ENCODE measurements at regions not wholly inside any gene's neighbourhood (a gene's known extent, or its start where the extent isn't known, plus 50 kb on each side); places are given as distances from the start of the nearest gene placed in this dataset.

GRCh38 chr1:104018922-104019674, 269.4 kb downstream of the AMY1C start:
- Histone ChIP-seq H3K9me3 (replicated peaks; ENCODE audit: control insufficient read depth, insufficient read depth, low read length) (peaks cover 7% of the 10 kb centered on the region), H3K27ac (ENCODE audit: insufficient read depth, low read depth, low read length) (no peak overlapping the region), H2AFZ (ENCODE audit: low read depth, low read length) (no peak overlapping the region), H3K4me2 (ENCODE audit: insufficient read depth, low read length) (no peak overlapping the region), H3K9ac (replicated peaks; ENCODE audit: extremely low read depth, insufficient read depth, low read length) (no peak overlapping the region), H3K36me3 (ENCODE audit: control insufficient read depth in 2 of 2, extremely low read depth in 1 of 2, insufficient read depth in 2 of 2, low read length in 2 of 2) (no peaks in the 10 kb centered on the region), H3K4me1 (ENCODE audit: control insufficient read depth, extremely low read depth, insufficient read depth, low read length) (no peaks in the 10 kb centered on the region), H4K20me1 (replicated peaks; ENCODE audit: control insufficient read depth, extremely low read depth, insufficient read depth, low read length) (no peaks in the 10 kb centered on the region), H3K27me3 (ENCODE audit: control insufficient read depth in 2 of 2, insufficient read depth in 2 of 2, low read length in 2 of 2) (no peaks in the 10 kb centered on the region), H3K9me1 (replicated peaks; ENCODE audit: control insufficient read depth, extremely low read depth, insufficient read depth, low read length) (no peaks in the 10 kb centered on the region), H3K79me2 (ENCODE audit: control insufficient read depth, insufficient read depth, low read length) (no peaks in the 10 kb centered on the region), H3K4me3 (replicated peaks in 1 of 3; ENCODE audit: insufficient read depth in 1 of 3, low read depth in 1 of 3, low read length in 3 of 3) (no peak overlapping the region)
- no peak for DNase-seq (ENCODE audit: low read depth, low spot score)
- no TSS peak for BruUV-seq (replicated peaks)
- CTCF ChIA-PET = no interaction called here
- POLR2A ChIA-PET = no interaction called here
- no peak for FAIRE-seq
- intact Hi-C loops (cut with micrococcal nuclease) = no loop called here
- no peak for TF ChIP-seq FOS (IDR thresholded peaks at IDR 0.05; ENCODE audit: borderline replicate concordance, insufficient read depth, low read length)
- TF ChIP-seq GATA2 (IDR thresholded peaks at IDR 0.05; ENCODE audit: insufficient read depth, insufficient read length, low read depth, low read length) = no peak
- TF ChIP-seq MYC (IDR thresholded peaks at IDR 0.05; ENCODE audit: low read depth, low read length) = no peak
- TF ChIP-seq EZH2 (IDR thresholded peaks at IDR 0.05; ENCODE audit: borderline replicate concordance, low read depth, low read length, severe bottlenecking) = no peak
- TF ChIP-seq POLR2A (IDR thresholded peaks at IDR 0.05; ENCODE audit: low read depth, low read length) = no peak
- no peak for TF ChIP-seq JUN (IDR thresholded peaks at IDR 0.05; ENCODE audit: borderline replicate concordance, insufficient read depth, insufficient read length, low read depth)
- TF ChIP-seq, protein P1, sequence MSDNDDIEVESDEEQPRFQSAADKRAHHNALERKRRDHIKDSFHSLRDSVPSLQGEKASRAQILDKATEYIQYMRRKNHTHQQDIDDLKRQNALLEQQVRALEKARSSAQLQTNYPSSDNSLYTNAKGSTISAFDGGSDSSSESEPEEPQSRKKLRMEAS (IDR thresholded peaks at IDR 0.05; ENCODE audit: insufficient read depth, insufficient read length) = no peak
- no peak for TF ChIP-seq CTCF (IDR thresholded peaks at IDR 0.05; ENCODE audit: extremely low read depth in 1 of 2, insufficient read depth in 1 of 2, low read depth in 1 of 2, low read length in 2 of 2)
- TF ChIP-seq POLR2AphosphoS5 (IDR thresholded peaks at IDR 0.05; ENCODE audit: insufficient read depth, low read depth, low read length) = no peak
- dilution Hi-C loops (cut with MboI; ENCODE audit: extremely low pct_ligation_motif_present, low sequenced_read_pairs) = no loop called here

Data from endothelial cell of umbilical vein (primary cell).